ENCODE measurements at regions not wholly inside any gene's neighbourhood (a gene's known extent, or its start where the extent isn't known, plus 50 kb on each side); places are given as distances from the start of the nearest gene placed in this dataset.

DNA sequence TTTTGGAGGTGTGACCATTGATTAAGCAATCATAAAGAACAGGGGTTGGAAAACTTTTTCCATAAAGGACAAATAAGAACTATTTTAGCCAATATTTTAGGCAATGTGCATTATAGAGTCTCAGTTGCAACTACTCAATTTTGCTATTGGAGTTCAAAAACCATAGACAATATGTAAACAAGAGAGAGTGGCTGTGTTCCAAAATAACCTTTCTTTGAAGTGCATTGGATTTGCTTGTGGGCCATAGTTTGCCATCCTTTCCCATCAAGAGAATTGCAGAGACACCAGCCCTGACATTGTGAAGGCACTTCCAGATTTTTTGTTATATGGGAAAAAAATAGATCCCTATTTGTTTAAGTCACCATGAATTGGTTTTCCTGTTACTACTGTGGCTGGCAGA is 63.3 kb upstream of the LARGE1 start:
- TF ChIP-seq, protein P1, sequence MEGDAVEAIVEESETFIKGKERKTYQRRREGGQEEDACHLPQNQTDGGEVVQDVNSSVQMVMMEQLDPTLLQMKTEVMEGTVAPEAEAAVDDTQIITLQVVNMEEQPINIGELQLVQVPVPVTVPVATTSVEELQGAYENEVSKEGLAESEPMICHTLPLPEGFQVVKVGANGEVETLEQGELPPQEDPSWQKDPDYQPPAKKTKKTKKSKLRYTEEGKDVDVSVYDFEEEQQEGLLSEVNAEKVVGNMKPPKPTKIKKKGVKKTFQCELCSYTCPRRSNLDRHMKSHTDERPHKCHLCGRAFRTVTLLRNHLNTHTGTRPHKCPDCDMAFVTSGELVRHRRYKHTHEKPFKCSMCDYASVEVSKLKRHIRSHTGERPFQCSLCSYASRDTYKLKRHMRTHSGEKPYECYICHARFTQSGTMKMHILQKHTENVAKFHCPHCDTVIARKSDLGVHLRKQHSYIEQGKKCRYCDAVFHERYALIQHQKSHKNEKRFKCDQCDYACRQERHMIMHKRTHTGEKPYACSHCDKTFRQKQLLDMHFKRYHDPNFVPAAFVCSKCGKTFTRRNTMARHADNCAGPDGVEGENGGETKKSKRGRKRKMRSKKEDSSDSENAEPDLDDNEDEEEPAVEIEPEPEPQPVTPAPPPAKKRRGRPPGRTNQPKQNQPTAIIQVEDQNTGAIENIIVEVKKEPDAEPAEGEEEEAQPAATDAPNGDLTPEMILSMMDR (IDR thresholded peaks at IDR 0.05): no peak
- TF ChIP-seq POLR2A (IDR thresholded peaks at IDR 0.05) (no peak), EP300 (IDR thresholded peaks at IDR 0.05) (no peak)

Measured in ovary (tissue), 3 donors.